K562 (cell line): ENCODE measurements at regions not wholly inside any gene's neighbourhood (a gene's known extent, or its start where the extent isn't known, plus 50 kb on each side); places are given as distances from the start of the nearest gene placed in this dataset.

ENCODE experiments used
- ATAC-seq: fragments of 200-7000 bp; cut with Tn5 transposase; 3 replicates; pipeline ENCODE4 v1.9.1; 2020; ENCODE audit warnings: moderate library complexity
- BruUV-seq: library from RNA; stranded (reverse); fragments of 400-500 nt; replicated peaks from 2 replicates; lab custom pipeline; 2021; lab: Mats Ljungman, UMichigan
- CTCF ChIA-PET: fragments of 300-600 bp; formaldehyde crosslinking; extraction: SDS; loops from one replicate; lab custom pipeline; 2021; ENCODE audit warnings: low intra/inter-chr PET ratio; lab: Yijun Ruan, JAX
- POLR2A ChIA-PET: fragments of 300-600, 350-650 bp; sonication (Branson Sonifier 250); formaldehyde crosslinking; extraction: SDS; loops from one replicate; lab custom pipeline; 2021; ENCODE audit warnings: antibody characterized with exemption, inconsistent platforms; lab: Yijun Ruan, JAX
- DNase-seq, 4 experiments: peaks; one replicate each; pipeline versions ENCODE4 v3.0.0 to v3.0.0-alpha.2; 2011 to 2018; ENCODE audit warnings: low spot score in 3 of 4, mixed read lengths in 3 of 4; ENCODE audit errors: extremely low read depth in 1 of 4
- FAIRE-seq: peaks from 2 replicates; lab custom pipeline; 2011; peaks lifted over from hg19 to GRCh38; lab: Jason Lieb, UNC
- H2AFZ ChIP-seq: 2 replicates; pipeline ENCODE4 v1.6.0; 2011; ENCODE audit warnings: low read depth, low read length, control low read depth, inconsistent platforms
- H3K27ac ChIP-seq: fragments of 200-600 bp; 3 replicates; pipeline ENCODE4 v1.8.0; 2011; ENCODE audit warnings: low read depth, mild to moderate bottlenecking, control low read depth, inconsistent platforms, low read length, moderate library complexity, mixed read lengths; ENCODE audit errors: extremely low read depth
- H3K27me3 ChIP-seq, 2 experiments: fragments of 300-600 bp in 1 of 2; 2 replicates in 1 of 2; 3 replicates in 1 of 2; pipeline versions ENCODE4 v1.6.0 to v1.8.0; 2011; ENCODE audit warnings: inconsistent platforms in 2 of 2, low read length in 2 of 2, mild to moderate bottlenecking in 1 of 2, mixed read lengths in 1 of 2, moderate library complexity in 1 of 2; ENCODE audit not compliant: control insufficient read depth in 2 of 2, insufficient read depth in 2 of 2
- H3K36me3 ChIP-seq: fragments of 300-600 bp; 3 replicates; pipeline ENCODE4 v1.8.0; 2011; ENCODE audit warnings: mild to moderate bottlenecking, low read length, inconsistent platforms; ENCODE audit not compliant: control insufficient read depth, insufficient read depth
- H3K4me1 ChIP-seq, 2 experiments: fragments of 200-600 bp in 1 of 2; replicated peaks in 1 of 2; 2 replicates in 1 of 2; 3 replicates in 1 of 2; pipeline versions ENCODE4 v1.5.1 to v1.8.0; 2011; ENCODE audit warnings: inconsistent platforms in 2 of 2, low read length in 2 of 2, mild to moderate bottlenecking in 1 of 2, mixed read lengths in 1 of 2, moderate library complexity in 1 of 2; ENCODE audit not compliant: control insufficient read depth in 2 of 2, insufficient read depth in 2 of 2
- H3K4me2 ChIP-seq: 2 replicates; pipeline ENCODE4 v1.6.1; 2011; ENCODE audit warnings: low read length, control low read depth, inconsistent platforms, mixed read lengths; ENCODE audit not compliant: insufficient read depth
- H3K4me3 ChIP-seq: fragments of 200-600 bp; sonication (generic), shearing (Covaris generic); 2 replicates; pipeline ENCODE4 v1.5.1; 2016; ENCODE audit warnings: control low read depth, inconsistent platforms
- H3K79me2 ChIP-seq: fragments of 200-600 bp; 3 replicates; pipeline ENCODE4 v1.8.0; 2011; ENCODE audit warnings: low read length, inconsistent platforms; ENCODE audit not compliant: control insufficient read depth, insufficient read depth
- H3K9ac ChIP-seq, 2 experiments: 2 replicates each; pipeline versions ENCODE4 v1.6.0 to v1.6.1; 2011; ENCODE audit warnings: low read depth in 2 of 2, low read length in 2 of 2, control low read depth in 1 of 2, inconsistent platforms in 1 of 2, mild to moderate bottlenecking in 1 of 2, mixed read lengths in 1 of 2; ENCODE audit not compliant: insufficient read depth in 1 of 2
- H3K9me1 ChIP-seq: one replicate; pipeline ENCODE4 v1.6.0; 2011; ENCODE audit warnings: inconsistent platforms, mild to moderate bottlenecking, low read length, moderate library complexity; ENCODE audit not compliant: control insufficient read depth, insufficient read depth
- H3K9me3 ChIP-seq: replicated peaks from 2 replicates; pipeline ENCODE4 v1.5.1; 2011; ENCODE audit warnings: low read depth, low read length, inconsistent platforms; ENCODE audit not compliant: control insufficient read depth, insufficient read depth
- H4K20me1 ChIP-seq: replicated peaks from 2 replicates; pipeline ENCODE4 v1.6.1; 2011; ENCODE audit warnings: low read length, inconsistent platforms, mixed read lengths; ENCODE audit not compliant: control insufficient read depth, insufficient read depth
- ATF7 ChIP-seq: fragments of 450-650 bp; IDR thresholded peaks from 2 replicates; pipeline ENCODE4 v1.7.1; 2014; ENCODE audit warnings: mild to moderate bottlenecking, moderate library complexity
- CBX3 ChIP-seq, 2 experiments: IDR thresholded peaks; 1 replicate in 1 of 2; 2 replicates in 1 of 2; pipeline ENCODE4 v1.6.1; 2012; ENCODE audit warnings: inconsistent platforms in 2 of 2, low read length in 2 of 2, borderline replicate concordance in 1 of 2, control low read depth in 1 of 2
- DACH1 ChIP-seq: fragments of 450-650 bp; IDR thresholded peaks from 2 replicates; pipeline ENCODE4 v1.6.1; 2018; ENCODE audit not compliant: partially characterized antibody
- DEAF1 ChIP-seq: fragments of 450-650 bp; formaldehyde crosslinking; IDR thresholded peaks from 2 replicates; pipeline ENCODE4 v1.4.0; 2020; ENCODE audit warnings: mild to moderate bottlenecking, moderate library complexity
- GATAD2A ChIP-seq: fragments of 450-650 bp; IDR thresholded peaks from 2 replicates; pipeline ENCODE4 v1.6.1; 2017
- HDAC2 ChIP-seq: fragments of 450-650 bp; IDR thresholded peaks from 2 replicates; pipeline ENCODE4 v1.6.1; 2016; ENCODE audit warnings: mild to moderate bottlenecking
- HOXB6 ChIP-seq: fragments of 250-450 bp; sonication (Bioruptor Pico); IDR thresholded peaks from 2 replicates; pipeline ENCODE4 v1.5.1; 2022; ENCODE audit warnings: mild to moderate bottlenecking, borderline replicate concordance
- IFI16 ChIP-seq: fragments of 250-450 bp; sonication (Bioruptor Pico); IDR thresholded peaks from 2 replicates; pipeline ENCODE4 v2.1.2; 2022; ENCODE audit warnings: mild to moderate bottlenecking, inconsistent platforms
- JUND ChIP-seq, 2 experiments: IDR thresholded peaks; 2 replicates in 1 of 2; 3 replicates in 1 of 2; pipeline ENCODE4 v1.6.1; 2011; ENCODE audit warnings: borderline replicate concordance in 2 of 2, low read depth in 2 of 2, low read length in 2 of 2, improper control_type of control experiment in 1 of 2, missing biosample characterization in 1 of 2, missing genetic modification characterization in 1 of 2, missing genetic modification reagents in 1 of 2
- RAD51 ChIP-seq: fragments of 450-650 bp; IDR thresholded peaks from 2 replicates; pipeline ENCODE4 v1.7.1; 2016; ENCODE audit warnings: low read depth, mild to moderate bottlenecking, borderline replicate concordance
- SMARCA4 ChIP-seq: fragments of 450-650 bp; IDR thresholded peaks from 2 replicates; pipeline ENCODE4 v1.6.1; 2016
- SMARCB1 ChIP-seq: IDR thresholded peaks from 2 replicates; pipeline ENCODE4 v1.6.1; 2011; ENCODE audit warnings: improper control_type of control experiment, low read depth; ENCODE audit not compliant: insufficient read length
- SP1 ChIP-seq: sonication (generic); formaldehyde crosslinking; IDR thresholded peaks from 2 replicates; pipeline ENCODE4 v1.8.1; 2022; ENCODE audit warnings: mild to moderate bottlenecking, missing genetic modification reagents
- TAF1 ChIP-seq: IDR thresholded peaks from 2 replicates; pipeline ENCODE4 v1.6.1; 2011; ENCODE audit warnings: mild to moderate bottlenecking, low read length, moderate library complexity; ENCODE audit not compliant: insufficient read depth, control insufficient read depth, severe bottlenecking; ENCODE audit errors: extremely low read depth
- ZBTB9 ChIP-seq: fragments of 450-650 bp; formaldehyde crosslinking; IDR thresholded peaks from 2 replicates; pipeline ENCODE4 v1.4.0; 2020; ENCODE audit warnings: mild to moderate bottlenecking, moderate library complexity
- ZNF23 ChIP-seq: fragments of 250-450 bp; sonication (Bioruptor Pico); IDR thresholded peaks from 2 replicates; pipeline ENCODE4 v1.4.0; 2020; ENCODE audit warnings: mild to moderate bottlenecking
- in situ Hi-C: fragments of 300-500 bp; cut with MboI; formaldehyde crosslinking; loops from 4 replicates; pipeline ENCODE4 v1.15.0; 2018; ENCODE audit warnings: inconsistent platforms, mixed read lengths
- intact Hi-C: fragments of 100-400 bp; cut with micrococcal nuclease; formaldehyde crosslinking; loops from 2 replicates; pipeline ENCODE4 v1.14.2; 2022

GRCh38 chr13:84297251-84297650 is 415.0 kb upstream of the SLITRK1 start:
- no peaks in the 10 kb centered on the region for H3K27me3 ChIP-seq
- H3K4me2 ChIP-seq: no peak overlapping the region
- DNase-seq (no peak), FAIRE-seq (no peak), ATAC-seq (no peak)
- ChIA-PET POLR2A (no interaction called here), CTCF (no interaction called here)
- no peak overlapping the region for H3K4me3 ChIP-seq
- H3K4me1 ChIP-seq: no peaks in the 10 kb centered on the region
- H3K9ac ChIP-seq: no peak overlapping the region
- H3K27ac ChIP-seq: no peak overlapping the region
- H2AFZ ChIP-seq: no peak overlapping the region
- no TSS peak for BruUV-seq
- H4K20me1 ChIP-seq: no peaks in the 10 kb centered on the region
- no peaks in the 10 kb centered on the region for H3K9me3 ChIP-seq
- intact Hi-C loops: no loop called here
- no peak for TF ChIP-seq SMARCA4
- TF ChIP-seq GATAD2A: no peak
- TF ChIP-seq ZNF23 (CRISPR knock-in tag): no peak
- no peak for TF ChIP-seq SP1 (CRISPR knock-in tag)
- no peak for TF ChIP-seq SMARCB1
- TF ChIP-seq IFI16 (CRISPR knock-in tag): no peak
- TF ChIP-seq HOXB6: no peak
- no peak for TF ChIP-seq CBX3 (IDR thresholded peaks at IDR 0.05; ENCODE audit: borderline replicate concordance in 1 of 2, low read length in 2 of 2)
- TF ChIP-seq RAD51: no peak
- TF ChIP-seq ATF7: no peak
- TF ChIP-seq HDAC2: no peak
- no peak for TF ChIP-seq DEAF1 (CRISPR knock-in tag)
- TF ChIP-seq TAF1: no peak
- TF ChIP-seq DACH1: no peak
- no peak for TF ChIP-seq ZBTB9 (CRISPR knock-in tag)
- no peak for TF ChIP-seq JUND (IDR thresholded peaks at IDR 0.05; ENCODE audit: borderline replicate concordance, low read depth, low read length)
- no peak for TF ChIP-seq JUND (tag; IDR thresholded peaks at IDR 0.05; ENCODE audit: borderline replicate concordance, low read depth, low read length)
- in situ Hi-C loops: no loop called here
- no peaks in the 10 kb centered on the region for H3K79me2 ChIP-seq
- no peaks in the 10 kb centered on the region for H3K9me1 ChIP-seq
- H3K36me3 ChIP-seq: no peaks in the 10 kb centered on the region
